GM13976 (cell line): ENCODE measurements at regions not wholly inside any gene's neighbourhood (a gene's known extent, or its start where the extent isn't known, plus 50 kb on each side); places are given as distances from the start of the nearest gene placed in this dataset.
"Not testable (repeated sequence)": the region's sequence is repeated elsewhere in the genome, so short reads cannot be mapped to it uniquely, and the experiment has no call there.

Experiments
- DNase-seq: peaks from one replicate; pipeline ENCODE4 v3.0.0; 2012; ENCODE audit warnings: low spot score
- in situ Hi-C: fragments of 300-500 bp; cut with MboI; formaldehyde crosslinking; loops from one replicate; pipeline ENCODE4 v1.12.0; 2022; ENCODE audit warnings: low sequenced_read_pairs, mixed read lengths, inconsistent platforms; ENCODE audit not compliant: unreplicated experiment
- TF ChIP-seq, protein P1 (sequence below): IDR thresholded peaks from 2 replicates; pipeline ENCODE4 v1.5.1; 2012; ENCODE audit warnings: borderline replicate concordance, mild to moderate bottlenecking; ENCODE audit not compliant: insufficient read depth; ENCODE audit errors: extremely low read depth, missing control alignments, control extremely low read depth

DNA sequence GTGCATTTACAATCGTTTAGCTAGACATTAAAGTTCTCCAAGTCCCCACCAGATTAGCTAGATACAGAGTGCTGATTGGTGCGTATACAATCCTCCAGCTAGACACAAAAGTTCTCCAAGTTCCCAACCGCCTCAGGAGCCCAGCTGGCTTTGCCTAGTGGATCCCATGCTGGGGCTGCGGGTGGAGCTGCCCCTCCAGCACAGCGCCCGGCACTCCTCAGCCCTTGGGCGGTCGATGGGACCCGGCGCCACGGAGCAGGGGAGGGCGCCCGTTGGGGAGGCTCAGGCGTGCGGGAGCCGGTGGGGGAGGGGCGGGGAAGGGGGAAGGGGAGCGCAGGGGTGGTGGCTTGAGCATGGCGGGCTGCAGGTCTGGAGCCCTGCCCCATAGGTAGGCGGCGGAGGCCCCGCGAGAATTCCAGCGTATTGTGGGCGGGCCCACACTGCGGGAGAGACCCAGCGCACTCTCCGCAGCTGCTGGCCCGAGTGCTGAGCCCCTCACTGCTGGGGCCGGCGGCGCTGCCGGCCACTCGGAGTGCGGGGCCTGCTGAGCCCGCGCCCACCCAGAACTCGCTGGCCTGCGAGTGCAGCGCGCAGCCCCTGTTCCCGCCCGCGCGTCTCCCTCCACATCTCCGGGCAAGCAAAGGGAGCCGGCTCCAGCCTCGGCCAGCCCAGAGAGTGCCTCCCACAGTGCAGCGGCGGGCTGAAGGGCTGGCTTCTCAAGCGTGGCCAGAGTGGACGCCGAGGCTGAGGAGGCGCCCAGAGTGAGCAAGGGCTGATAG, 907.5 kb downstream of the CDH8 start:
- in situ Hi-C loops = no loop called here
- DNase-seq = no peak

DNA sequence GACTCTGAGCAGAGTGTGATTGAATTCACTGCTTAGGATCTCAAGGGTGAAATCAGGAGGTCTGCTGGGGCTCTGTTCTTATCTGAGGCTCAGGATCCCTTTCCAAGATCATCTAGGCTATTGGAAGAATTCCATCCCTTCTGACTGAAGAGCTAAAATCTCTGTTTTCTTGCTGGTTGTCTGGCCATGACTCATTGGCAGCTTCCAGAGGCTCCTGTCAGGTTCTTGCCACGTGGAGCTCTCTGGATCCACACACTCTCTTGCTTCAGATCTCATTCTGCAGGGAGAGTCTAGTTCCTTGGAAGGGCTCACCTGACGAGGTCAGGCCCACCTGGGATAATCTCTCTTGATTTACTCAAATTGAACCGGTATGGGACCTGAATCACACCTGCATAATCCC, 930.7 kb downstream of the CDH8 start:
- DNase-seq = no peak
- TF ChIP-seq, protein P1, sequence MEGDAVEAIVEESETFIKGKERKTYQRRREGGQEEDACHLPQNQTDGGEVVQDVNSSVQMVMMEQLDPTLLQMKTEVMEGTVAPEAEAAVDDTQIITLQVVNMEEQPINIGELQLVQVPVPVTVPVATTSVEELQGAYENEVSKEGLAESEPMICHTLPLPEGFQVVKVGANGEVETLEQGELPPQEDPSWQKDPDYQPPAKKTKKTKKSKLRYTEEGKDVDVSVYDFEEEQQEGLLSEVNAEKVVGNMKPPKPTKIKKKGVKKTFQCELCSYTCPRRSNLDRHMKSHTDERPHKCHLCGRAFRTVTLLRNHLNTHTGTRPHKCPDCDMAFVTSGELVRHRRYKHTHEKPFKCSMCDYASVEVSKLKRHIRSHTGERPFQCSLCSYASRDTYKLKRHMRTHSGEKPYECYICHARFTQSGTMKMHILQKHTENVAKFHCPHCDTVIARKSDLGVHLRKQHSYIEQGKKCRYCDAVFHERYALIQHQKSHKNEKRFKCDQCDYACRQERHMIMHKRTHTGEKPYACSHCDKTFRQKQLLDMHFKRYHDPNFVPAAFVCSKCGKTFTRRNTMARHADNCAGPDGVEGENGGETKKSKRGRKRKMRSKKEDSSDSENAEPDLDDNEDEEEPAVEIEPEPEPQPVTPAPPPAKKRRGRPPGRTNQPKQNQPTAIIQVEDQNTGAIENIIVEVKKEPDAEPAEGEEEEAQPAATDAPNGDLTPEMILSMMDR = no peak
- in situ Hi-C loops = no loop called here

More for the DNA sequence above, 907.5 kb downstream of the CDH8 start:
- TF ChIP-seq, protein P1 = no peak

DNA sequence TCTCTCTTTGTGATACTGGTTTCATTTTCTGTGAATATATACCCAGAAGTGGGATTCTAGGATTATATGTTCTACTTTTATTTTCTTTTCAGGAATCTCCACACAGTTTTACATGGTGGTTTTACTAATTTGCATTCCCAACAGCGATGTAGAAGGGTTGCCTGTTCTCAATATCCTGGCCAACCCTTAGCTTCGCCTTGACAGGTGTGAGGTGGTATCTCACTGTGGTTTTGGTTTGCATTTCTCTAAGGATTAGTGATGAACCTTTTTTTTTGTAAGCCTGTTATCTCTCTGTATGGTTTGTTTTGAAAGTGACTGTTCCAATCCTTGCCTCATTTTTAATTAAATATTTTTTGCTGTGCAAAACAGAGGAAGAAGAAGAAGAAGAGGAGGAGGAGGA, 937.7 kb downstream of the CDH8 start:
- in situ Hi-C loops = no loop called here
- TF ChIP-seq, protein P1 = no peak
- DNase-seq = no peak

DNA sequence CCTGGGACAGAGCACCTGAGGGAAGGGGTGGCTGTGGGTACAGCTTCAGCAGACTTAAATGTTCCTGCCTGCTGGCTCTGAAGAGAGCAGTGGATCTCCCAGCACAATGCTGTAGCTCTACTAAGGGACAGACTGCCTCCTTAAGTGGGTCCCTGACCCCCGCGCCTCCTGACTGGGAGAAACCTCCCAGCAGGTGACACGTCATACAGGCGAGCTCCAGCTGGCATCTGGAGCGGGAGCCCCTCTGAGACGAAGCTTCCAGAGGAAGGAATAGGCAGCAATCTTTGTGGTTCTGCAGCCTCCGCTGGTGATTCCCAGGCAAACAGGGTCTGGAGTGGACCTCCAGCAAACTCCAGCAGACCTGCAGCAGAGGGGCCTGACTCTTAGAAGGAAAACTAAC, 944.9 kb downstream of the CDH8 start:
- in situ Hi-C loops, DNase-seq: not testable (repeated sequence)

DNA sequence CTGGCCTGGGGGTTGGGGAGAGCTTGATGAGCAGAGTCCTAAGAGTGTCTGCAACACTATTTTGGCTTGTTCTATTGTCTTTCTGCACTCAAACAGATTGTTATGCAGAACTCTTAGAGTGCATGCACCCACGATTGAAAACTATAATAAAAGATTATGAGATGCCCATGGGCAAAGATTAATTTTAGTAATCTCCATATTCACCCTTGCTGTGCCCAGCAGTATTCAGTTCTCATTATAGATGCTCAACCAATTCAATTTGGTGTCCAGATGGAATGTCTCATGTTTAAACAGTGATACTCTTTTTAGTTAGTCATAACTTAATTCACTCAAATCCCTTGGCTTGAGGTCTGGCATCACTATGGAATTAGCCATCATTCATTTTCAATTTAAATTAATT, 952.5 kb downstream of the CDH8 start:
- TF ChIP-seq, protein P1 = no peak

DNA sequence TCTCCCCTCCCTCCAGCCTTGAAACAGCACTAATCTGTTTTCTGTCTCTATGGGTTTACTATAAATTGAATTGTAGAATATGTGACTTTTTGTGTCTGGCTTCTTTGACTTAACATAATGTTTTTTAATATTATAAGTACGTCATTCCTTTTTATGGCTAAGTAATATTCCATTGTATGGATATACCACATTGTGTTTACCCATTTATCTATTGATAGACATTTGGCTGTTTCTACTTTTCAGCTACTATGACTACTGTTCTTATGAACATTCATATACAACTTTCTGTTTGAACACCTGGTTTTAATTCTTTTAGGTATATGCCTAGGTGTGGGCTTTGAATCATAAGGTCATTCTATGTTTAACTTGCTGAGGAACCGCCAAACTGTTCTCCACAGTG, 961.9 kb downstream of the CDH8 start:
- no peak for DNase-seq
- in situ Hi-C loops = no loop called here
- TF ChIP-seq, protein P1 = no peak

More for the DNA sequence above, 952.5 kb downstream of the CDH8 start:
- DNase-seq = no peak
- in situ Hi-C loops = no loop called here

DNA sequence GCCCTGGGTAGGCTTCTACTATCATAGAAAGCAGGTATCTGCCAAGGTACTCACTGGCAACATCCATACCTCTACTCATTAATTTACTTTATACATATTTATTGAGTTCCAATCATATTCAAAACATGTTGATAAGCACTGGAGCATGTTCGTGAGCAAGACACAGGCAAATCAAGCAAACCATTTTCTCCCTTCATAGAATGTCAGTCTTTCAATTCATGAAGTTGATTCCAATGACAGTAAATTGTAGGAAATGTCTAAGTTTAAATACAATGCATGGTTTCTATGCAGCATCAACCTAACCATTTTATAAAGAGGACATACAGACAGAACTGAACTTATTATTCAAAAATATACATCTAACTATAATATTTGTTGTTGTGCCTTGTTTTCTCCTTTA, 978.6 kb downstream of the CDH8 start:
- DNase-seq = no peak
- in situ Hi-C loops = no loop called here
- TF ChIP-seq, protein P1 = no peak
